Activated B cell treated with CpG ODN at 0.5 μM for 24 hours (primary cell): ENCODE measurements at regions not wholly inside any gene's neighbourhood (a gene's known extent, or its start where the extent isn't known, plus 50 kb on each side); places are given as distances from the start of the nearest gene placed in this dataset.

Experiments used
- ATAC-seq: fragments of 200-7000 bp; cut with Tn5 transposase; one replicate; pipeline ENCODE4 v1.10.0; 2021; ENCODE audit warnings: low read depth, mild to moderate bottlenecking, moderate library complexity
- CTCF ChIA-PET: fragments of 350-600 bp; sonication (Branson Sonifier 250); formaldehyde crosslinking; loops from one replicate; lab custom pipeline; 2021; ENCODE audit warnings: antibody characterized with exemption; lab: Charles Lee
- POLR2A ChIA-PET: fragments of 350-600 bp; sonication (Branson Sonifier 250); formaldehyde crosslinking; loops from one replicate; lab custom pipeline; 2021; ENCODE audit warnings: antibody characterized with exemption; lab: Charles Lee
- DNase-seq: peaks from one replicate; pipeline ENCODE4 v3.0.0; 2022
- H3K27ac Mint-ChIP-seq: one replicate; pipeline ENCODE4 v1.8.0; 2020; ENCODE audit warnings: mixed read lengths
- H3K27me3 Mint-ChIP-seq: one replicate; pipeline ENCODE4 v1.8.0; 2021; ENCODE audit warnings: mixed read lengths
- H3K36me3 Mint-ChIP-seq: one replicate; pipeline ENCODE4 v1.8.0; 2021; ENCODE audit warnings: low read depth, mixed read lengths
- H3K4me1 Mint-ChIP-seq: one replicate; pipeline ENCODE4 v1.8.0; 2021; ENCODE audit warnings: mixed read lengths
- H3K4me3 Mint-ChIP-seq: one replicate; pipeline ENCODE4 v1.8.0; 2020; ENCODE audit warnings: mild to moderate bottlenecking, mixed read lengths
- H3K9me3 Mint-ChIP-seq: one replicate; pipeline ENCODE4 v1.8.0; 2020; ENCODE audit warnings: mixed read lengths
- intact Hi-C: fragments of 100-400 bp; cut with micrococcal nuclease; formaldehyde crosslinking; loops from one replicate; pipeline ENCODE4 v1.15.1; 2024
- TF ChIP-seq, protein P1 (sequence below): fragments of 200-600 bp; IDR thresholded peaks from one replicate; pipeline ENCODE4 v1.8.0; 2022; ENCODE audit warnings: antibody characterized with exemption, mild to moderate bottlenecking

DNA sequence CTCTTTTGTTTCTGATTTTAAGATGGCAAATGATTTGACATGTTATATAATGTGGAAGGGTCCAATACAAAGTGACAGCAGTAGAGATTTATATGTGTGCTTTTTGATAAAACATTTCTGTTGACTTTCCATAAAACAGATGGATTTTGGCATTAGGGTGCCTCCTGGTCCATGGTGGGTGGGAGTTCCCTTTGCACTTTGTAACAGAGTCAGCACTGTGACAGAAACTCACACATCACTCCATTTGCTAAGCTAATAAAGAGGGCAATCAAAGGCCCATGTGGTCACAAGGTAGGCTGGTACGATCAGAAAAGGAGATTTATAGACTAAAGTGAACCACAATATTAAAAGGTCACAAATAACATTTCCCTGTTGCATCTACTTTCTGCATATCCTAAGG is 93.3 kb upstream of the NT5C1B start:
- TF ChIP-seq, protein P1, sequence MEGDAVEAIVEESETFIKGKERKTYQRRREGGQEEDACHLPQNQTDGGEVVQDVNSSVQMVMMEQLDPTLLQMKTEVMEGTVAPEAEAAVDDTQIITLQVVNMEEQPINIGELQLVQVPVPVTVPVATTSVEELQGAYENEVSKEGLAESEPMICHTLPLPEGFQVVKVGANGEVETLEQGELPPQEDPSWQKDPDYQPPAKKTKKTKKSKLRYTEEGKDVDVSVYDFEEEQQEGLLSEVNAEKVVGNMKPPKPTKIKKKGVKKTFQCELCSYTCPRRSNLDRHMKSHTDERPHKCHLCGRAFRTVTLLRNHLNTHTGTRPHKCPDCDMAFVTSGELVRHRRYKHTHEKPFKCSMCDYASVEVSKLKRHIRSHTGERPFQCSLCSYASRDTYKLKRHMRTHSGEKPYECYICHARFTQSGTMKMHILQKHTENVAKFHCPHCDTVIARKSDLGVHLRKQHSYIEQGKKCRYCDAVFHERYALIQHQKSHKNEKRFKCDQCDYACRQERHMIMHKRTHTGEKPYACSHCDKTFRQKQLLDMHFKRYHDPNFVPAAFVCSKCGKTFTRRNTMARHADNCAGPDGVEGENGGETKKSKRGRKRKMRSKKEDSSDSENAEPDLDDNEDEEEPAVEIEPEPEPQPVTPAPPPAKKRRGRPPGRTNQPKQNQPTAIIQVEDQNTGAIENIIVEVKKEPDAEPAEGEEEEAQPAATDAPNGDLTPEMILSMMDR, result no peak
- ATAC-seq, result no peak
- POLR2A ChIA-PET, result no interaction called here
- CTCF ChIA-PET, result no interaction called here
- H3K9me3 Mint-ChIP-seq, result no peaks in the 10 kb centered on the region
- no peaks in the 10 kb centered on the region for H3K27me3 Mint-ChIP-seq
- intact Hi-C loops, result no loop called here
- H3K36me3 Mint-ChIP-seq, result no peaks in the 10 kb centered on the region
- no peaks in the 10 kb centered on the region for H3K4me1 Mint-ChIP-seq
- no peak overlapping the region for H3K27ac Mint-ChIP-seq
- no peak overlapping the region for H3K4me3 Mint-ChIP-seq
- DNase-seq, result no peak

DNA sequence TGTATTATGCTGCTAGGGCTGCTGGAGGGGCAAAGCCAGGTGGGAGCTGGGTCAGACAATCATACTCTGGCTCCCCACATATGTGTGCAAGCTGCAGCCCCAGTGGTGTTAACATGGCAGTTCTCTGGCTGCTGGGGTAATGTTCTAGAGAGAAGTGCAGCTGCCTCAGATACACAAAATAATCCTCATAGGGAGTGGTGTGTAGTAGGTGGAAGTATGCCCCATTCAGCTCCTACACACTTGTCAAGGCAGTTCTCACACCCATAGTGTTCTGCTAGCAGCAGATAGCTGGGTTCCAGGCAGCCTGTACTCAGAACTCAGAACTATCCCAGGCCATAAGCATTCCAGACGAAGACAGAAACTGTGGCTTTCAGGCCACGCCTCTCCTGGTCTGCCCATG is 87.9 kb upstream of the NT5C1B start:
- ChIA-PET POLR2A (no interaction called here), CTCF (no interaction called here)
- intact Hi-C loops, result no loop called here
- no peak overlapping the region for H3K4me3 Mint-ChIP-seq
- H3K9me3 Mint-ChIP-seq, result peaks cover 13% of the 10 kb centered on the region
- H3K36me3 Mint-ChIP-seq, result peaks cover 9% of the 10 kb centered on the region
- H3K27me3 Mint-ChIP-seq, result no peaks in the 10 kb centered on the region
- ATAC-seq (no peak), DNase-seq (no peak)
- TF ChIP-seq, protein P1, result no peak
- H3K27ac Mint-ChIP-seq, result no peak overlapping the region
- no peaks in the 10 kb centered on the region for H3K4me1 Mint-ChIP-seq

DNA sequence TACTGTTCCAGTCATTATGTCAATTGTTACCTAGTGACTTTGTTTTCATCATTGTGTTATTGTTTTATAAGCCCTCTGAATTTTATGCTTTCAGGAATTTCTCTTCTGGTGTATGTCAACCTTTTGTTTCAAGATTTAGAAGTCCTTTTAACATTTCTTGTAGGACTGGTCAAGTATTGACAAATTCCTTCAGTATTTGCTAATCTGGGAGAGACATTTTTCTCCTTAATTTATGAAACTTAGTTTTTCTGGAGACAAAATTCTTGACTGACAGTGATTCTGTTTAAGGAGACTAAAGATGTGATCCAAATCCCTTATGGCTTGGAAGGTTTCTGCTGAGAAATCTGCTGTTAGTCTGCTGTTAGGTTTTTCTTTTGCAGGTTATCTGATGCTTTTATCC is 84.9 kb upstream of the NT5C1B start:
- TF ChIP-seq, protein P1, result no peak
- H3K36me3 Mint-ChIP-seq, result peaks cover 13% of the 10 kb centered on the region
- ATAC-seq (no peak), DNase-seq (no peak)
- intact Hi-C loops, result no loop called here
- no peak overlapping the region for H3K4me3 Mint-ChIP-seq
- peaks cover 18% of the 10 kb centered on the region for H3K9me3 Mint-ChIP-seq
- POLR2A ChIA-PET, result no interaction called here
- H3K27me3 Mint-ChIP-seq, result no peaks in the 10 kb centered on the region
- CTCF ChIA-PET, result no interaction called here
- H3K27ac Mint-ChIP-seq, result no peak overlapping the region
- no peaks in the 10 kb centered on the region for H3K4me1 Mint-ChIP-seq

DNA sequence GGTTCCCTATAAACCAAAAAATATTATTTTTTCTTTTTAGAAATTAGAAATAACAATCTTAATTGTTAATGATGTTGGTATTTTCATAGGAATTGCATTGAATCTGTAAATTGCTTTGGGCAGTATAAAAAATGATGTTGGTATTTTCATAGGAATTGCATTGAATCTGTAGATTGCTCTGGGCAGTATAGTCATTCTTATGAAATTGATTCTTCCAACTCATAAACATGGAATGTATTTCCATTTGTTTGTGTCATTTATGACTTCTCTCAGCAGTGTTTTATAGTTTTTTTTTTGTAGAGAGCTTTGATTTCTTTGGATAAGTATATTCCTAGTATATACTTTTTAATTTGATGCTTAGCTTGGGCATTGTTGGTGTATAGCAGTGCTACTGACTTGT is 82.0 kb upstream of the NT5C1B start:
- H3K27me3 Mint-ChIP-seq, result no peaks in the 10 kb centered on the region
- ATAC-seq, result no peak
- no peak overlapping the region for H3K27ac Mint-ChIP-seq
- TF ChIP-seq, protein P1, result no peak
- H3K4me3 Mint-ChIP-seq, result no peak overlapping the region
- intact Hi-C loops, result no loop called here
- DNase-seq, result no peak
- ChIA-PET CTCF (no interaction called here), POLR2A (no interaction called here)
- H3K4me1 Mint-ChIP-seq, result no peaks in the 10 kb centered on the region
- peaks cover 13% of the 10 kb centered on the region for H3K36me3 Mint-ChIP-seq
- peaks cover 22% of the 10 kb centered on the region for H3K9me3 Mint-ChIP-seq

DNA sequence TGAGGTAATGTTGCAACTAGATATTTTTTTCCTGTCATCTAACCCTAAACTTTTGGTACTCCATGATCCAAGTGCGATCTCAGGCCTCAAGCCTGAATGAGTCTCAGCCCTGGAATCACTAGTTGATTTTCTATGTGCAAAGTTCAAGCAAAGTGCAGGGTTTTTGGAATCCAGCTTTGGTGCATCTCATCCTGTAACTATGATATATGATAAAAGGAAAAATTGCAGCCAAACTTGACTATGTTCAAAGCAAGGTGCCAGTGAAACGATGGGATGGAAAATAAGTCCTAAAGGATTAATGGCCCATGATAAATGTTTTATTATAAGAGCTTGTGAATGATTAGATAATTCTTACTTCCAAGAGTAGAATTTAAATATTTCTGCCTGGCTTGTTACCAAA is 78.9 kb upstream of the NT5C1B start:
- Mint-ChIP-seq H3K4me1 (no peaks in the 10 kb centered on the region), H3K4me3 (no peak overlapping the region), H3K9me3 (peaks cover 11% of the 10 kb centered on the region), H3K27ac (no peak overlapping the region), H3K36me3 (peaks cover 5% of the 10 kb centered on the region), H3K27me3 (no peaks in the 10 kb centered on the region)
- intact Hi-C loops, result no loop called here
- ChIA-PET CTCF (no interaction called here), POLR2A (no interaction called here)
- ATAC-seq (no peak), DNase-seq (no peak)
- TF ChIP-seq, protein P1, result no peak
